ENCODE measurements at regions not wholly inside any gene's neighbourhood (a gene's known extent, or its start where the extent isn't known, plus 50 kb on each side); places are given as distances from the start of the nearest gene placed in this dataset.
"Not testable (repeated sequence)": the region's sequence is repeated elsewhere in the genome, so short reads cannot be mapped to it uniquely, and the experiment has no call there.

GRCh38 chr10:22824984-22825383, 102.9 kb upstream of the ARMC3 start:
- H3K9me3 ChIP-seq = no peaks in the 10 kb centered on the region
- DNase-seq (no peak), ATAC-seq (no peak)
- H3K36me3 ChIP-seq = no peaks in the 10 kb centered on the region
- no peaks in the 10 kb centered on the region for H3K4me1 ChIP-seq
- WGBS (ENCODE audit: insufficient coverage, low coverage, low lambda C conversion rate, missing lambda C conversion rate) = 80% methylated on average over 1 of the region's 3 CpGs
- no peak overlapping the region for H3K4me3 ChIP-seq
- TF ChIP-seq POLR2A (IDR thresholded peaks at IDR 0.05) = no peak
- no peak for TF ChIP-seq CTCF (IDR thresholded peaks at IDR 0.05)
- H3K27me3 ChIP-seq = no peaks in the 10 kb centered on the region
- no peak overlapping the region for H3K27ac ChIP-seq
- intact Hi-C loops (cut with DNase I) = no loop called here

- 62% methylated on average over 3 of the region's 3 CpGs for WGBS (ENCODE audit: insufficient coverage, low coverage, low lambda C conversion rate, missing lambda C conversion rate)
- H3K9me3 ChIP-seq = no peaks in the 10 kb centered on the region
- H3K27ac ChIP-seq = no peak overlapping the region
- H3K36me3 ChIP-seq = no peaks in the 10 kb centered on the region
- H3K4me3 ChIP-seq = no peak overlapping the region
- no peak for ATAC-seq
- TF ChIP-seq POLR2A (IDR thresholded peaks at IDR 0.05) (no peak), CTCF (IDR thresholded peaks at IDR 0.05) (no peak)
- DNase-seq = no peak
- intact Hi-C loops (cut with DNase I) = no loop called here
- no peaks in the 10 kb centered on the region for H3K27me3 ChIP-seq
- no peaks in the 10 kb centered on the region for H3K4me1 ChIP-seq
Observed at GRCh38 chr10:22824520-22824919, 103.3 kb upstream of the ARMC3 start.

- H3K27me3 ChIP-seq = no peaks in the 10 kb centered on the region
- H3K36me3 ChIP-seq = no peaks in the 10 kb centered on the region
- DNase-seq (no peak), ATAC-seq (peak in 2 of 4 donors; percentile 39 to 88)
- H3K27ac ChIP-seq = no peak overlapping the region
- intact Hi-C loops (cut with DNase I) = no loop called here
- H3K9me3 ChIP-seq = no peaks in the 10 kb centered on the region
- TF ChIP-seq POLR2A (IDR thresholded peaks at IDR 0.05) (no peak), CTCF (IDR thresholded peaks at IDR 0.05) (no peak)
- no peak overlapping the region for H3K4me3 ChIP-seq
- H3K4me1 ChIP-seq = no peaks in the 10 kb centered on the region
Observed at GRCh38 chr10:22823109-22823508, 104.7 kb upstream of the ARMC3 start.

- ATAC-seq; H3K27ac ChIP-seq; H3K36me3 ChIP-seq; H3K27me3 ChIP-seq; DNase-seq; H3K4me1 ChIP-seq; intact Hi-C loops (cut with DNase I); H3K9me3 ChIP-seq; H3K4me3 ChIP-seq: not testable (repeated sequence)
- 88% methylated on average over 5 of the region's 5 CpGs for WGBS (ENCODE audit: insufficient coverage, low coverage, low lambda C conversion rate, missing lambda C conversion rate)
Observed at GRCh38 chr10:22821921-22822320, 105.9 kb upstream of the ARMC3 start.

GRCh38 chr10:22821501-22821900, 106.4 kb upstream of the ARMC3 start:
- H3K27me3 ChIP-seq = no peaks in the 10 kb centered on the region
- no peaks in the 10 kb centered on the region for H3K4me1 ChIP-seq
- intact Hi-C loops (cut with DNase I) = no loop called here
- 56% methylated on average over 1 of the region's 1 CpG for WGBS (ENCODE audit: insufficient coverage, low coverage, low lambda C conversion rate, missing lambda C conversion rate)
- H3K27ac ChIP-seq = no peak overlapping the region
- no peak overlapping the region for H3K4me3 ChIP-seq
- no peaks in the 10 kb centered on the region for H3K9me3 ChIP-seq
- TF ChIP-seq POLR2A (IDR thresholded peaks at IDR 0.05) (no peak), CTCF (IDR thresholded peaks at IDR 0.05) (no peak)
- H3K36me3 ChIP-seq = no peaks in the 10 kb centered on the region
- ATAC-seq (no peak), DNase-seq (no peak)
